Suprapubic skin (tissue), 4 donors: ENCODE measurements at regions not wholly inside any gene's neighbourhood (a gene's known extent, or its start where the extent isn't known, plus 50 kb on each side); places are given as distances from the start of the nearest gene placed in this dataset.

ENCODE experiments used
- DNase-seq, 2 donors: peaks; one replicate each; pipeline ENCODE4 v3.0.0-alpha.2; 2019; ENCODE audit warnings: low spot score in 2 of 2
- H3K27ac ChIP-seq: fragments of 200-600 bp; sonication (generic); one replicate; pipeline ENCODE4 v1.5.1; 2019
- H3K27me3 ChIP-seq: fragments of 200-600 bp; sonication (generic); one replicate; pipeline ENCODE4 v1.5.1; 2019
- H3K36me3 ChIP-seq: fragments of 200-600 bp; sonication (generic); one replicate; pipeline ENCODE4 v1.5.1; 2019
- H3K4me1 ChIP-seq: fragments of 200-600 bp; sonication (generic); one replicate; pipeline ENCODE4 v1.5.1; 2019
- H3K4me3 ChIP-seq: fragments of 200-600 bp; sonication (generic); one replicate; pipeline ENCODE4 v1.5.1; 2019; ENCODE audit warnings: mild to moderate bottlenecking
- H3K9me3 ChIP-seq: fragments of 200-600 bp; sonication (generic); one replicate; pipeline ENCODE4 v1.5.1; 2019
- EP300 ChIP-seq: sonication (generic); formaldehyde crosslinking; IDR thresholded peaks from one replicate; pipeline ENCODE4 v1.6.1; 2017; ENCODE audit warnings: antibody characterized with exemption
- POLR2A ChIP-seq, 2 donors: fragments of 450-650 bp; IDR thresholded peaks; one replicate each; pipeline ENCODE4 v1.6.1; 2017; ENCODE audit warnings: antibody characterized with exemption in 2 of 2, mild to moderate bottlenecking in 2 of 2, moderate library complexity in 2 of 2
- POLR2AphosphoS5 ChIP-seq, 3 donors: sonication (generic); formaldehyde crosslinking; IDR thresholded peaks; one replicate each; pipeline ENCODE4 v1.6.1; 2017; ENCODE audit warnings: antibody characterized with exemption in 3 of 3
- whole genome bisulfite sequencing: methylation state at CpG from one replicate; pipeline ENCODE4 v1.1.5; 2018; 5-methylcytosine and 5-hydroxymethylcytosine counted together
- TF ChIP-seq, protein P1 (sequence below), 2 donors: fragments of 200-600 bp in 1 of 2; fragments of 450-650 bp in 1 of 2; sonication (generic) in 1 of 2; IDR thresholded peaks; one replicate each; pipeline ENCODE4 v1.5.1; 2016 to 2019; ENCODE audit warnings: antibody characterized with exemption in 2 of 2, mild to moderate bottlenecking in 1 of 2, moderate library complexity in 1 of 2

DNA sequence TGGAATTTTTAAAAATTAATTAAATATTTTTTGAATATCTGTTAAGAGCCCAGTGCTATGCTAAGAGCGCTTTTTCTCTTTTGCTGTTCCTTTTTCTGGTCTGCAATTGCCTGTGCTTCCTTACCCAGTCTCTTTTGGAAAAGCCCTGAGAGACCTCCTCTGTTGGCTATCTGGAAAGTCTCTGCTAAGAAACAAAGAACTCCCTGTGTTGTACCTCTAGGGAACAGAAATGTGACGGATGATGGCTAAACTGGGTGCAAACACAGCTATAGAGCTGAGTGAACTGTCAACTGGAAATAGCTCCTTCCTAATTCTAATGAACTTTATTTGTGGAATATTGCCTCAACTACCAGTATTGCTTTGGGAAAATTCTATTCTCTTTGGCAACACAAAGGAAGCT, 261.6 kb upstream of the NOVA1 start:
- Histone ChIP-seq H3K4me1 (peaks cover 2% of the 10 kb centered on the region), H3K4me3 (no peak overlapping the region), H3K27me3 (no peaks in the 10 kb centered on the region), H3K27ac (no peak overlapping the region), H3K36me3 (no peaks in the 10 kb centered on the region), H3K9me3 (no peaks in the 10 kb centered on the region)
- WGBS, result 71% methylated on average over 2 of the region's 2 CpGs
- no peak for DNase-seq
- TF ChIP-seq POLR2A (IDR thresholded peaks at IDR 0.05) (no peak), POLR2AphosphoS5 (IDR thresholded peaks at IDR 0.05) (no peak), EP300 (no peak)
- TF ChIP-seq, protein P1, sequence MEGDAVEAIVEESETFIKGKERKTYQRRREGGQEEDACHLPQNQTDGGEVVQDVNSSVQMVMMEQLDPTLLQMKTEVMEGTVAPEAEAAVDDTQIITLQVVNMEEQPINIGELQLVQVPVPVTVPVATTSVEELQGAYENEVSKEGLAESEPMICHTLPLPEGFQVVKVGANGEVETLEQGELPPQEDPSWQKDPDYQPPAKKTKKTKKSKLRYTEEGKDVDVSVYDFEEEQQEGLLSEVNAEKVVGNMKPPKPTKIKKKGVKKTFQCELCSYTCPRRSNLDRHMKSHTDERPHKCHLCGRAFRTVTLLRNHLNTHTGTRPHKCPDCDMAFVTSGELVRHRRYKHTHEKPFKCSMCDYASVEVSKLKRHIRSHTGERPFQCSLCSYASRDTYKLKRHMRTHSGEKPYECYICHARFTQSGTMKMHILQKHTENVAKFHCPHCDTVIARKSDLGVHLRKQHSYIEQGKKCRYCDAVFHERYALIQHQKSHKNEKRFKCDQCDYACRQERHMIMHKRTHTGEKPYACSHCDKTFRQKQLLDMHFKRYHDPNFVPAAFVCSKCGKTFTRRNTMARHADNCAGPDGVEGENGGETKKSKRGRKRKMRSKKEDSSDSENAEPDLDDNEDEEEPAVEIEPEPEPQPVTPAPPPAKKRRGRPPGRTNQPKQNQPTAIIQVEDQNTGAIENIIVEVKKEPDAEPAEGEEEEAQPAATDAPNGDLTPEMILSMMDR (IDR thresholded peaks at IDR 0.05), result no peak

DNA sequence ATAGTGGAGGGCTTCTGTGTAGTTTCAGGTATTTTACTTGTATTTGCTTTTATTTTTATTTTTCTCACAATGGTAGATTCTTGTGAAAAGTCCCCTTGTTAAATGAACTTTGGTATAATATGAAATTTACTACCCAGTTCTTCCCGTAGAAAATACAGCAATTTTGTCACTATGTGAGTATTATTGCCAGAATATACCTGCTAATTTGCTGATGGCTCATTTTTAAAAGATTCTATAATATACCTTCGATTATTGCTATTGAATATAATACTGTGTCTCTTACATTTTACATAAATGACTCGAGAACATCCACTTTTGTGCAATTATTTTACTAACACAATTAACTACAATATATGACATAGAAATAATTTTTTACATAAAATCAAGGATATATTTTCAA, 262.3 kb upstream of the NOVA1 start:
- TF ChIP-seq POLR2A (IDR thresholded peaks at IDR 0.05) (no peak), POLR2AphosphoS5 (IDR thresholded peaks at IDR 0.05) (no peak), EP300 (no peak)
- Histone ChIP-seq H3K27ac (no peak overlapping the region), H3K36me3 (no peaks in the 10 kb centered on the region), H3K4me1 (peaks cover 2% of the 10 kb centered on the region), H3K4me3 (no peak overlapping the region), H3K9me3 (no peaks in the 10 kb centered on the region), H3K27me3 (no peaks in the 10 kb centered on the region)
- 86% methylated on average over 3 of the region's 3 CpGs for WGBS
- no peak for DNase-seq

DNA sequence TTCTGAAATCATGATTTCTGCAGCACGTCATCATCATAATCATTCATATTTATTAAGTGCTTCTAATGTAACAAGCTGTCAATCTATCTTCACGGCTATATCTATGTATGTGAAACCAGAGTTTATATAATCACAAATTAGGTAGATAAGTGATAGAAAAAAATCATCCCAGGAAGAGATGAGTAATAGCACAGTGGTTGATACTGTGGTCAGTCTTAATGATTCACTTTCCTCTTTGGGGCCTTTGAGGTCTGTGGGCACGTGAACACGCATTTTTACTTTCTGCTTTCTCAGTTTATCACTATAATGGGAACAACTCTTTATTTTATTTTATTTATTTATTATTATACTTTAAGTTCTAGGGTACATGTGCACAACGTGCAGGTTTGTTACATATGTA, 265.9 kb upstream of the NOVA1 start:
- Histone ChIP-seq H3K9me3 (no peaks in the 10 kb centered on the region), H3K4me1 (no peaks in the 10 kb centered on the region), H3K27me3 (no peaks in the 10 kb centered on the region), H3K4me3 (no peak overlapping the region), H3K27ac (no peak overlapping the region), H3K36me3 (no peaks in the 10 kb centered on the region)
- 77% methylated on average over 5 of the region's 5 CpGs for WGBS
- no peak for DNase-seq
- TF ChIP-seq, protein P1 (IDR thresholded peaks at IDR 0.05), result no peak
- no peak for TF ChIP-seq EP300

- Histone ChIP-seq H3K4me3 (no peak overlapping the region), H3K27me3 (no peaks in the 10 kb centered on the region), H3K36me3 (no peaks in the 10 kb centered on the region), H3K27ac (no peak overlapping the region), H3K4me1 (peaks cover 2% of the 10 kb centered on the region), H3K9me3 (no peaks in the 10 kb centered on the region)
- no peak for DNase-seq
- WGBS, result 46% methylated on average over 1 of the region's 1 CpG
- TF ChIP-seq EP300, result no peak
- no peak for TF ChIP-seq POLR2A (IDR thresholded peaks at IDR 0.05)
- TF ChIP-seq, protein P1 (IDR thresholded peaks at IDR 0.05), result no peak
- no peak for TF ChIP-seq POLR2AphosphoS5 (IDR thresholded peaks at IDR 0.05)
Measured at GRCh38 chr14:26866721-26867120, 268.9 kb upstream of the NOVA1 start.

DNA sequence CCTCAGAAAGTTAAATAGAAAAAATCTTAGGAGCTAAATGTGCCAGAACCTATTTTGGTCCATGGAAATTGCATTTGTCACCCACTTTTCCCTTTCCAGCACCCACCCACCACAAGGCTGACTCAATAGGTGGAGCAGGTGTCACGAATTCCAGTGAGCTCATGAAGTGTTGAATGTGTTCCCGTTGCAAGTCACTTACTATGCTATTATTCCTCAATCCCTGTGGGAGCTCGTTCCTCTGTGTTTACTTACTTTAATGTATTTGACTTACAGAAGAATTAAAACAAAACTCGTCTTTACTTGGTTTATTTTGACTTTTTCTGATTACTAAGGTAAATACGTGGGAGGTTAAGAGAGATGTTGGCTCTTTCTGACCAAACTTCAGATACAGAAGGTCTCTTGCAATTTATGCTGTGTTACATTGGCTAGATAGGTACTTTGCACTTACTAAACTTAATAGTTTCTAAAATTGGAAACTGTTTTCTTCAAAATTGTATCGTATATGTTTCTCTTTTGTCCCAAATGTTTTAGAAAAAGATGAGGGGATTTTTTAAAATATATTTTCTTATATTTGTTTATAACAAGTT, 269.4 kb upstream of the NOVA1 start:
- WGBS, result 54% methylated on average over 6 of the region's 6 CpGs
- H3K36me3 ChIP-seq, result no peaks in the 10 kb centered on the region
- H3K27ac ChIP-seq, result no peak overlapping the region
- H3K9me3 ChIP-seq, result no peaks in the 10 kb centered on the region
- no peak overlapping the region for H3K4me3 ChIP-seq
- no peak for DNase-seq
- H3K4me1 ChIP-seq, result peaks cover 4% of the 10 kb centered on the region
- TF ChIP-seq POLR2AphosphoS5 (IDR thresholded peaks at IDR 0.05) (no peak), POLR2A (IDR thresholded peaks at IDR 0.05) (no peak), EP300 (no peak)
- TF ChIP-seq, protein P1 (IDR thresholded peaks at IDR 0.05), result no peak
- H3K27me3 ChIP-seq, result no peaks in the 10 kb centered on the region

- no peak overlapping the region for H3K27ac ChIP-seq
- H3K4me3 ChIP-seq, result no peak overlapping the region
- TF ChIP-seq EP300, result no peak
- no peak for TF ChIP-seq POLR2AphosphoS5 (IDR thresholded peaks at IDR 0.05)
- no peak for TF ChIP-seq POLR2A (IDR thresholded peaks at IDR 0.05)
- TF ChIP-seq, protein P1 (IDR thresholded peaks at IDR 0.05), result no peak
Measured at GRCh38 chr14:26870096-26870495, 272.3 kb upstream of the NOVA1 start.

More at GRCh38 chr14:26870096-26870495, 272.3 kb upstream of the NOVA1 start:
- Histone ChIP-seq H3K9me3 (no peaks in the 10 kb centered on the region), H3K4me1 (peaks cover 4% of the 10 kb centered on the region), H3K36me3 (no peaks in the 10 kb centered on the region), H3K27me3 (no peaks in the 10 kb centered on the region)
- DNase-seq, result no peak
- WGBS, result 93% methylated on average over 2 of the region's 2 CpGs
